HepG2 (cell line): ENCODE measurements at regions not wholly inside any gene's neighbourhood (a gene's known extent, or its start where the extent isn't known, plus 50 kb on each side); places are given as distances from the start of the nearest gene placed in this dataset.

ENCODE experiments used
- ATAC-seq: fragments of 200-7000 bp; cut with Tn5 transposase; 3 replicates; pipeline ENCODE4 v1.9.1; 2020; ENCODE audit warnings: mild to moderate bottlenecking, moderate library complexity
- BruUV-seq: library from RNA; stranded (reverse); fragments of 400-500 nt; replicated peaks from 2 replicates; lab custom pipeline; 2021; lab: Mats Ljungman, UMichigan
- CTCF ChIA-PET: fragments of 300-600 bp; formaldehyde crosslinking; extraction: SDS; loops from one replicate; lab custom pipeline; 2021; ENCODE audit warnings: low total read pairs, inconsistent platforms, low intra/inter-chr PET ratio; lab: Yijun Ruan, JAX
- POLR2A ChIA-PET: fragments of 350-600 bp; sonication (Branson Sonifier 250); formaldehyde crosslinking; loops from one replicate; lab custom pipeline; 2020; ENCODE audit warnings: antibody characterized with exemption, inconsistent platforms; lab: Yijun Ruan, JAX
- DNase-seq: peaks from one replicate; pipeline ENCODE4 v3.0.0-alpha.2; 2015; ENCODE audit warnings: low spot score
- FAIRE-seq: peaks from 3 replicates; lab custom pipeline; 2011; peaks lifted over from hg19 to GRCh38; lab: Jason Lieb, UNC
- H2AFZ ChIP-seq: one replicate; pipeline ENCODE4 v1.6.1; 2011; ENCODE audit warnings: low read length, inconsistent platforms
- H3K27ac ChIP-seq: fragments of 300-600 bp; 3 replicates; pipeline ENCODE4 v1.8.0; 2011; ENCODE audit warnings: mixed run types, mild to moderate bottlenecking, mixed read lengths, low read length, inconsistent platforms; ENCODE audit not compliant: insufficient read depth; ENCODE audit errors: extremely low read length
- H3K27me3 ChIP-seq, 2 experiments: fragments of 200-600 bp in 1 of 2; 2 replicates in 1 of 2; 3 replicates in 1 of 2; pipeline versions ENCODE4 v1.6.0 to v1.8.0; 2011; ENCODE audit warnings: low read length in 2 of 2, mild to moderate bottlenecking in 2 of 2, moderate library complexity in 2 of 2, inconsistent platforms in 1 of 2; ENCODE audit not compliant: insufficient read depth in 2 of 2, control insufficient read depth in 1 of 2
- H3K36me3 ChIP-seq, 2 experiments: fragments of 200-600 bp in 1 of 2; replicated peaks in 1 of 2; 2 replicates in 1 of 2; 3 replicates in 1 of 2; pipeline versions ENCODE4 v1.5.1 to v1.8.0; 2011; ENCODE audit warnings: low read length in 2 of 2, inconsistent platforms in 1 of 2; ENCODE audit not compliant: insufficient read depth in 2 of 2, control insufficient read depth in 1 of 2
- H3K4me1 ChIP-seq: 2 replicates; pipeline ENCODE4 v1.5.1; 2012; ENCODE audit warnings: low read length, inconsistent platforms; ENCODE audit not compliant: insufficient read depth
- H3K4me2 ChIP-seq: 2 replicates; pipeline ENCODE4 v1.6.0; 2011; ENCODE audit warnings: low read depth, low read length, inconsistent platforms
- H3K4me3 ChIP-seq, 3 experiments: fragments of 200-600 bp in 1 of 3; sonication (generic), shearing (Covaris generic) in 1 of 3; replicated peaks in 1 of 3; 2 replicates each; pipeline ENCODE4 v1.5.1; 2011 to 2016; ENCODE audit warnings: low read length in 3 of 3, inconsistent platforms in 2 of 3, low read depth in 2 of 3, mild to moderate bottlenecking in 2 of 3, control low read depth in 1 of 3, mixed read lengths in 1 of 3; ENCODE audit not compliant: insufficient read depth in 1 of 3
- H3K79me2 ChIP-seq: one replicate; pipeline ENCODE4 v1.6.1; 2011; ENCODE audit warnings: low read length, inconsistent platforms; ENCODE audit not compliant: insufficient read depth
- H3K9ac ChIP-seq: 2 replicates; pipeline ENCODE4 v1.6.0; 2011; ENCODE audit warnings: mild to moderate bottlenecking, low read depth, low read length, inconsistent platforms; ENCODE audit not compliant: insufficient read depth
- H3K9me3 ChIP-seq: 2 replicates; pipeline ENCODE4 v1.5.1; 2012; ENCODE audit warnings: mild to moderate bottlenecking, low read length
- H4K20me1 ChIP-seq: 2 replicates; pipeline ENCODE4 v1.6.0; 2011; ENCODE audit warnings: inconsistent platforms, mild to moderate bottlenecking, low read length, moderate library complexity; ENCODE audit not compliant: insufficient read depth
- BRCA1 ChIP-seq: sonication (generic); formaldehyde crosslinking; IDR thresholded peaks from 2 replicates; pipeline ENCODE4 v1.4.0; 2020; ENCODE audit warnings: missing genetic modification reagents
- CREB3 ChIP-seq: sonication (generic); formaldehyde crosslinking; IDR thresholded peaks from 2 replicates; pipeline ENCODE4 v1.5.0; 2020; ENCODE audit warnings: missing genetic modification reagents
- JUNB ChIP-seq: sonication (generic); formaldehyde crosslinking; IDR thresholded peaks from 2 replicates; pipeline ENCODE4 v1.8.0; 2022; ENCODE audit warnings: missing genetic modification reagents, mild to moderate bottlenecking, borderline replicate concordance
- PAX8 ChIP-seq: sonication (generic); formaldehyde crosslinking; IDR thresholded peaks from 2 replicates; pipeline ENCODE4 v1.8.0; 2022; ENCODE audit warnings: mild to moderate bottlenecking, missing genetic modification reagents, borderline replicate concordance
- SKI ChIP-seq: fragments of 450-650 bp; IDR thresholded peaks from one replicate; pipeline ENCODE4 v1.6.1; 2018; ENCODE audit warnings: mild to moderate bottlenecking; ENCODE audit not compliant: partially characterized antibody
- ZFP36L2 ChIP-seq: sonication (generic); formaldehyde crosslinking; IDR thresholded peaks from 2 replicates; pipeline ENCODE4 v1.4.0; 2020; ENCODE audit warnings: missing genetic modification reagents
- ZMYM4 ChIP-seq: sonication (generic); formaldehyde crosslinking; IDR thresholded peaks from 2 replicates; pipeline ENCODE4 v1.8.1; 2023; ENCODE audit warnings: mild to moderate bottlenecking, missing genetic modification reagents
- ZNF136 ChIP-seq: sonication (generic); formaldehyde crosslinking; IDR thresholded peaks from 2 replicates; pipeline ENCODE4 v1.8.1; 2022; ENCODE audit warnings: low read depth, mild to moderate bottlenecking, moderate library complexity, missing genetic modification reagents
- ZNF160 ChIP-seq: sonication (generic); formaldehyde crosslinking; IDR thresholded peaks from 2 replicates; pipeline ENCODE4 v1.8.0; 2022; ENCODE audit warnings: mild to moderate bottlenecking, inconsistent platforms, missing genetic modification reagents
- ZNF234 ChIP-seq: sonication (generic); formaldehyde crosslinking; conservative IDR thresholded peaks from 2 replicates; pipeline ENCODE4 v1.5.1; 2020; ENCODE audit warnings: mild to moderate bottlenecking, missing genetic modification reagents
- ZNF280D ChIP-seq: sonication (generic); formaldehyde crosslinking; IDR thresholded peaks from 2 replicates; pipeline ENCODE4 v1.5.1; 2020; ENCODE audit warnings: mild to moderate bottlenecking, missing genetic modification reagents
- WGBS: methylation state at CpG from one replicate; pipeline ENCODE4 v1.1.6; 2017; ENCODE audit warnings: low lambda C conversion rate; 5-methylcytosine and 5-hydroxymethylcytosine counted together
- in situ Hi-C: cut with HindIII; loops from 2 replicates; pipeline ENCODE4 v1.10.0; 2017; ENCODE audit warnings: low pct_unique_long_range_greater_than_20kb; ENCODE audit not compliant: extremely low pct_ligation_motif_present
- intact Hi-C: fragments of 100-400 bp; cut with micrococcal nuclease; formaldehyde crosslinking; loops from one replicate; pipeline ENCODE4 v1.10.0; 2022; ENCODE audit not compliant: unreplicated experiment
- TF ChIP-seq, protein P1 (sequence below): sonication (generic); formaldehyde crosslinking; IDR thresholded peaks from 2 replicates; pipeline ENCODE4 v1.8.0; 2022; ENCODE audit warnings: missing genetic modification reagents, mild to moderate bottlenecking, inconsistent platforms, borderline replicate concordance

DNA sequence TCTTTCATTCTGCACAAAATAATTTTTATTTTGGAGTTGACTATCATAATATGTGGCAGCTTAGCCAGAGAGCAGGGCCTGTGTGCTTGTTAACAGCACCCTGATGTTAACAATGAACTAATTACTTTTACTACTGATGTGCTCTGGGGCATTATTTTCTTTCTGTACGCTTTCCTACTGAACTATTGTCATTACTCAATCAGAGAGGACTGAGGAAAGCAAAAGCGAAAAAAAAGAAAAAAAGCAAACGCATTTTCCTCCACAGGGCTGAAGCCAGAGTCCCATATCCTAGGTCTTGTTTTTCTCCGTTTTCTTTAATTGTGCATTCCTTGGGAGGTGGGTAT is 221.2 kb downstream of the TTLL7 start (continued):
- TF ChIP-seq ZNF280D (CRISPR knock-in tag) (no peak), PAX8 (CRISPR knock-in tag) (no peak)

DNA sequence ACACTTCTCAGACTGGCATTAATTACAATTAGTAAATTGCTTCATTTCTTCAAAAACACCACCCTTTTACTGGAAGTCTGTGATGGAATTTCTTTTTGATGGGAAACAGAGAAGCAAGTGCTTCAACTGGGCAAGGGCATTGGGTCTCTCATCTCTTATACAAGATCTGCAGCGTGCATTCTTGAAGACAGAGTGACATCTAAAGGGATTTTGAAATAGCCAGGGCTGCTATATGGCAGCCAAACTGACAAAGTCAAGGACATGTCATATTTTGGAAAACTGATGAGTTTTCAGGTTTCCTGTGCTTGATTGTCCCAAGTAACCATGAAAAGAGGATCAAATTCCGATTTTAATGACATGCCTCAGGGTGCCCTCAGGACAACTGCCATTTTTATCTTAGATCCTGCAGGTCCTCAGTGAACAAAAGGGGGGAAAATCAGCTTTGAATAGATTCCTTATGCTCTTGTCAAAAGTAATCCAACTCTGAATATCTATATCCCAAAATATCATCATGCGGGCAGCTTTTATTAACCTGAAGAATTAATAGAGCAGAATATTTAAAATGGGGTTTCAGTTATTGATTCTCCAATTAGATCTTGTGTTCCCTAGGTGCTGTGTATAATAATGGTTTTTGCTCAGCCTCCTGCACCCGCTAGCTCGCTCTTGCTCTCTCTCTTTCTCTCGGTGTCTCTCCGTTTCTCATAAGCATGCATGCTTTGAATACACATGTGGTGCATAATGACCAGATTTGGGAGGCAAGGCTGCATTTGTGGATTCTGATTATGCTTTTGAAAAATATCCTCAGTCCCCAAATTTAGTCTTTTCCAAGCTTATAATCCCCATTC is 221.8 kb downstream of the TTLL7 start:
- Histone ChIP-seq H3K9me3 (peaks cover 19% of the 10 kb centered on the region; the same call in 1 of the 2 replicates), H3K27ac (no peak overlapping the region), H3K4me3 (no peak overlapping the region), H3K79me2 (no peaks in the 10 kb centered on the region), H3K4me2 (no peak overlapping the region), H4K20me1 (no peaks in the 10 kb centered on the region), H3K36me3 (no peaks in the 10 kb centered on the region), H3K27me3 (no peaks in the 10 kb centered on the region; a peak in 1 of 5 replicates), H2AFZ (no peak overlapping the region), H3K4me1 (no peaks in the 10 kb centered on the region), H3K9ac (no peak overlapping the region)
- POLR2A ChIA-PET = no interaction called here
- no peak for TF ChIP-seq JUNB
- no peak for TF ChIP-seq BRCA1 (CRISPR knock-in tag)
- no peak for TF ChIP-seq ZMYM4 (CRISPR knock-in tag)
- TF ChIP-seq, protein P1, sequence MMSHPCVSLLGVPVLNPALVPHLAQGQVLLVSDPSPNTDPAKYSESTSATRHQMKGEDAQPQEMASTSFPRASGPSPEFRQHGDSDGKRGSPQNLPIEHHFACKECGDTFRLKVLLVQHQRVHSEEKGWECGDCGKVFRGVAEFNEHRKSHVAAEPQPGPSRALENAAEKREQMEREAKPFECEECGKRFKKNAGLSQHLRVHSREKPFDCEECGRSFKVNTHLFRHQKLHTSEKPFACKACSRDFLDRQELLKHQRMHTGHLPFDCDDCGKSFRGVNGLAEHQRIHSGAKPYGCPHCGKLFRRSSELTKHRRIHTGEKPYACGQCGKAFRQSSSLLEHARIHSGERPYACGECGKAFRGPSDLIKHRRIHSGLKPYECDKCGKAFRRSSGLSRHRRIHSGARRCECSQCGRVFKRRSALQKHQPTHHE (CRISPR knock-in tag) = no peak
- TF ChIP-seq SKI = no peak
- no peak for TF ChIP-seq ZNF234 (CRISPR knock-in tag)
- no peak for TF ChIP-seq ZNF136
- no peak for TF ChIP-seq CREB3
- TF ChIP-seq ZNF160 = no peak
- TF ChIP-seq ZFP36L2 (CRISPR knock-in tag) = no peak
- WGBS = 53% methylated on average over 7 of the region's 7 CpGs
- no peak for DNase-seq
- in situ Hi-C loops = no loop called here
- intact Hi-C loops = no loop called here
- no peak for FAIRE-seq
- ATAC-seq = no peak
- CTCF ChIA-PET = no interaction called here
- BruUV-seq = no TSS peak
